H7 (cell line): ENCODE measurements at regions not wholly inside any gene's neighbourhood (a gene's known extent, or its start where the extent isn't known, plus 50 kb on each side); places are given as distances from the start of the nearest gene placed in this dataset.

Source experiments
- DNase-seq: peaks from one replicate; pipeline ENCODE4 v3.0.0; 2012
- H3K27me3 ChIP-seq: 2 replicates; pipeline ENCODE4 v1.6.0; 2011; ENCODE audit warnings: mild to moderate bottlenecking, low read length; ENCODE audit not compliant: control insufficient read depth, insufficient read depth
- H3K36me3 ChIP-seq: replicated peaks from 2 replicates; pipeline ENCODE4 v1.5.1; 2011; ENCODE audit warnings: low read length; ENCODE audit not compliant: control insufficient read depth, insufficient read depth
- H3K4me3 ChIP-seq: 2 replicates; pipeline ENCODE4 v1.5.1; 2011; ENCODE audit warnings: low read depth, mild to moderate bottlenecking, control low read depth, low read length, moderate library complexity; ENCODE audit not compliant: insufficient read depth

DNA sequence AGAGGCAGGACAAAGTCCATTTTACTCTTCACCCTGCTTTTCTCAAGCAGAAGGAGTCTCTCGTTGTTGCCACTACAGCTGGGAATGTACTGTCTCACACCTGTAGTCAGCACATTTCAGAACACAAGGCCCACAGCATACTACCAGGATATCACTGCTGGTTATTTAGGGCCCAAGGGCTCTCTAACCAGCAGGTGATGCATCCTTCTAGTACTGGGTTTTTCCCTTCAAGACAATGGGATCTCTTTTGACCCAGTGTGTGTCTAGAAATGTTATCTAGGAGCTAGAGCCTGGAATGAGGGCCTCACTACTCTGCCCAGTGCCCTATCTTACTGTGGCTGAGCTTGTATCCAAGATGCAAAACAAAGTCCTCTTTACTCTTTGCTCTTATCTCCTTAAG, 235.1 kb upstream of the PRR16 start:
- DNase-seq: no peak

DNA sequence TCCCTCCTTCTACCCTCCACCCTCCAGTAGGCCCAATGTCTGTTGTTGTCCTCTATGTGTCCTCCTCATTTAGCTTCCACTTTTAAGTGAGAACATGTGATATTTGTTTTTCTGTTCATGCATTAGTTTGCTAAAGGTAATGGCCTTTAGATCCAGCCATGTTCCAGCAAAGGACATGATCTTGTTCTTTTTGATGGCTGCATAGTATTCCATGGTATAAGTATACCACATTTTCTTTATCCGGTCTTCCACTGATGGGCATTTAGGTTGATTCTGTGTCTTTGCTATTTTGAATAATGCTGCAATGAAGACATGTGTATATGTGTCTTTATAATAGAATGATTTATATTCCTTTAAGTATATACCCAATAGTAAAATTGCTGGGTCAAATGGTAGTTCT, 232.5 kb upstream of the PRR16 start:
- no peaks in the 10 kb centered on the region for H3K27me3 ChIP-seq
- H3K36me3 ChIP-seq: no peaks in the 10 kb centered on the region
- no peak for DNase-seq
- H3K4me3 ChIP-seq: no peak overlapping the region

More for the DNA sequence above, 235.1 kb upstream of the PRR16 start:
- Histone ChIP-seq H3K4me3 (no peak overlapping the region), H3K36me3 (no peaks in the 10 kb centered on the region), H3K27me3 (no peaks in the 10 kb centered on the region)

DNA sequence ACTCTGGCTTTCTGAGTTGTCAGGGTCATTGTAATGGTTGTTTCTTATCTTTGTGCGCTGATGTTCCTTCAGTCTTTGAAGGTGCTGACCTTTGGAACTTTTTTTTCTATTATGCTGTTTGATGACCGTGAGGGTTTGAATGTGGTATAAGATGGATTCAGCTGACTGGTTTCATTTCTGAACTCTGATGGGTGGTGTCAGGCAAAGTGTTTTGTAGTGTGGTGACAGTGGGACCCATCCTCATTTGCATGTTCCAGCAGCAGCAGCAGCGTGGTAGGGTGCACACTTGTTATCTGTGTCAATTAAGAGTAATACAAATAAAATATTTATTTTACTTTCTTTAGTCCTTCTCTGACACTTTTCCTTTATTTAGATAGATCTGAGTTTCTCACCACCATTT, 227.7 kb upstream of the PRR16 start:
- Histone ChIP-seq H3K27me3 (no peaks in the 10 kb centered on the region), H3K36me3 (no peaks in the 10 kb centered on the region), H3K4me3 (no peak overlapping the region)
- DNase-seq: no peak

DNA sequence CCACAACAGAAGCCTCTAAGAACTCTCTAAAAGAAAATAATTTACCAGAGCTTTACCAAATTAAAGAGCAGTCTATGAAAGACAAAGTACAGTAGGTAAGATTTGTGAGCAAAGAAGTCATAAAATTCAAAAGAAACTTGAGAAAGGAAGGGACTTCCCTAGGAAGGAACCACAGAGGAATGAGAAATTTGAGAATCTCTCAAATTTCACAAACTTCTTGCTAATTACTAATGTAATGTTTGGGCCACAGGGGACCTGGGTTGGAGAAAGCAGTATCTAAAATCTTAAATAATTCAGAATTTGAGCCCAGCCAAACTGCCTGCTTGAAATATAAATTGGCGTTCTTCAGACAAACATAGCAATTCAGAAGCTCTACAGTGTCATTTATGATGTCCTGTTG, 225.0 kb upstream of the PRR16 start:
- DNase-seq: no peak
- no peaks in the 10 kb centered on the region for H3K36me3 ChIP-seq
- no peaks in the 10 kb centered on the region for H3K27me3 ChIP-seq
- no peak overlapping the region for H3K4me3 ChIP-seq

DNA sequence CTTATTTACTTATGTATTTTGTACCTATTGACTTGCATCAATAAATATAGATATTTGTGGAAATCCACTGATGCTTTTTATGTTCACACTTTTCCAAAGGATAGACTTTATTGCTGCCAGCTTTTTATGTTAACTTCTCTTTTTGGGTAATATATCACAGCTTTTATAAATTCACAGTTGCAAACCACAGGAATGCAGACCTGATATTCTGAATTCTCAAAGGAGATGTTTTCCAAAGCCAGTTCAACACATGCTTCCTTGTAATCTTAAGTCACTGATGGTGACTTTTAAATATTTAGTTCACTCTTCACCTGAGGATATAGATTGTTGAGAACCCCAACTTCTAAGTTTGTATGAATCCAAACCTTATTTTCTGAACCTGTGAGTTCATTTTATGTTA, 223.4 kb upstream of the PRR16 start:
- no peak overlapping the region for H3K4me3 ChIP-seq
- H3K36me3 ChIP-seq: no peaks in the 10 kb centered on the region
- H3K27me3 ChIP-seq: no peaks in the 10 kb centered on the region
- no peak for DNase-seq

DNA sequence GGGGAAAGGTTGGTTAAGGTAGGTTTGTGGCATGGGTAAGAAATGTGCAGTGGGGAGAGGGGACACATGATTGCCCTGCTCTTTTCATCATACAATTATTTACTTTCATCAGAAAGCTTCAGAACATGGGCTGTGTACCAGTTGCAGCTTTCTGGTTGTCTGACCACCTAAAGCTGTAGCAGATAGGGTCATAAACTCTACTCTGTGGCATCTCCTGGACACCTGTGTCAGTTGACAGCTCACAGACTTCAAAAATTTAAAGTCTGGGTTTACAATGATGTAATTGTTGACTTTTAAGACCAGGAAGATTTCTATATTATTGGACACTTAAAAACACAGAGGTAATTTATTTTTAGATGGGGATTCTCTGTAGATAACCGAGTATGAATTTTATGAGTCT, 222.7 kb upstream of the PRR16 start:
- no peak for DNase-seq
- Histone ChIP-seq H3K36me3 (no peaks in the 10 kb centered on the region), H3K4me3 (no peak overlapping the region), H3K27me3 (no peaks in the 10 kb centered on the region)

DNA sequence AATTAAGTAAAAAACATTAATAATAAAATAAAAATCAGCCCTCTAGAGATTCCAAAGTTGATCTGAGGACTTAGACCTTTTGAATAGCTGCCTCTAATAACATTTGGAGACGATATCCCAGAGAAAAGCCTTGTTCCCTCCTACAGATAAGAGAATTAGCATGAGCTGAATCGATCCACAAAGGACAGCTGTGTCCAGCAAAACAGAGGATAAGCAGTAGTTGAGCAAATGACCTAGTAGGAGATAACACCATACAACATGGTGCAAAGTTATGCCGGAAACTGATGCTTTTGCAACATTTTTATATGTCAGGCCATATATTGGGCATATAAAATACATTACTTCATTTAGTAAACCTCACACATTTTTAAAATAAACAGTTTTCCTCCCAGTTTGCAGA, 212.2 kb upstream of the PRR16 start:
- H3K4me3 ChIP-seq: no peak overlapping the region

DNA sequence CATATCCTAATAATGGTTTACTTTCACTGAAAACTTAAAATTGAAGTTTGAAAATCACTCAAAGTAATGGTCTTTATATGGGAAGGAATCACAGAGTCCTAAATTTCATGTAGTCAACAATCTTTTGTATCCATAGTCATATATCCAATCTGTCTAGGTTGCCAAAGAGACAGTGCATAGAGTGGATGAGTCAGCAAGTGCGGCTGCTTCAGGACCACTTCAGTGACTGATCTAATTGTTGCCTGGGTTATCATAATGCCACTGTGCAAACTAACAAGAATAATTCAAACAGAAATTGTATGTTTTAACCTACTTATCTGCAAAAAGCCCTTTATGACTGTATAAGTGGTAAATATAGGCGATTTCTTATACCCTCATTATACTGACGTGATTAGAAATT, 211.3 kb upstream of the PRR16 start:
- H3K4me3 ChIP-seq: no peak overlapping the region
- DNase-seq: no peak
- H3K27me3 ChIP-seq: no peaks in the 10 kb centered on the region
- H3K36me3 ChIP-seq: no peaks in the 10 kb centered on the region

More for the DNA sequence above, 212.2 kb upstream of the PRR16 start:
- no peaks in the 10 kb centered on the region for H3K27me3 ChIP-seq
- no peak for DNase-seq
- no peaks in the 10 kb centered on the region for H3K36me3 ChIP-seq

DNA sequence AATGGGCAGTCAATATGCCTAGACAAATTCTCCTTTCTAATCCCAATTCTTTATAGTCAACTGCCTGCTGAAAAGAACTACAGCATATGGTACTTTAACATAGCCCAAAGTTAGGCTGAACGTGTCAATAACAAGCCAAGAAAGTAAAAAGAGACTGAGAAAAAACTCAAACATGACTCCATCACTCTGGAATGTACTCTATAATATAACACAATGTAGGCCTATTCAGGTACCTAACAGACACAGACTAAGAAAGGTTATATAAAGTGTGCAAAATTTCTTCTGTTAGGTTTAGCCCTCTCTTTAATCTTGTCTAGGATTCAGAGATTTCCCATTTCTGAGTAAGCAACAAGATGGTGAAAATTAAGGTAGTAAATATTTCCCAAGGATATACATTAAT, 209.7 kb upstream of the PRR16 start:
- no peaks in the 10 kb centered on the region; the same call in 1 of the 2 replicates for H3K27me3 ChIP-seq
- no peaks in the 10 kb centered on the region for H3K36me3 ChIP-seq
- no peak for DNase-seq
- H3K4me3 ChIP-seq: no peak overlapping the region

DNA sequence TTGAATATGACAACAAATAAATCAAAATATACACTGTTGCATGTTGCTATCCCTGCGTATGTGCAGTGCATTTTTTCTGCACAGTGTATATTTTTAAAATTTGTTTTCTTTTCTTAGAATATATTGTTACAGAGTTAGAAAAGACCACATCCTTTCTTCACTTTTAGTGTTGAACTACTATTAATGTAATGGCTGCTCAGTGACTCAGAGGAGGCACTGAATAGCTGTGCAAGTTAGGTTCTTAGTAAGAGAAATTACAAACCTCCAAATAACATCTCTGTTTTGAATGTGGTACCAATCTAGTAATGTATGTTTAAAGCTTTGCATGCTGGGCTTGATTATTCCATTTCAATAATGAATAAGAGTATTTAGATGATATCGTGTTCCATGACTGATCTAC, 208.9 kb upstream of the PRR16 start:
- H3K36me3 ChIP-seq: no peaks in the 10 kb centered on the region
- H3K27me3 ChIP-seq: no peaks in the 10 kb centered on the region; the same call in 1 of the 2 replicates
- no peak for DNase-seq
- no peak overlapping the region for H3K4me3 ChIP-seq

DNA sequence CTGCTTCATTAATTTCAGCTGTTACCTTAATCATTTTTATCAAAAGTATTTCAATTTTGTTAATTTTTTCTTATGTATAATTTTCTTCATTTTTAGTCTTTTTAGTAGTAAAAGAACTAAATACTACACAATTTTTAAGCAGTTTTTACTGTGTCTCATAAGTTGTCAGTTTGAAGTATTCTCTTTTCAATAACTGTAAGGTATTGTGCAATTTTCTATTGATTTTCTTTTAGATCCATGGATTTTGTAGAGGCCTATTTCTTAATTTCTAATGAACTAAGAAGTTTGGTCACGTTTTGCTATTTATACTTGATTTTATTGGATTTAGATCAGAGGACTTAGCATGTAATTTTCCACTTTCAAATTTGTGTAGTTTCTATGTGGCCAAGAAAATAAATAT, 207.7 kb upstream of the PRR16 start:
- Histone ChIP-seq H3K36me3 (no peaks in the 10 kb centered on the region), H3K27me3 (no peaks in the 10 kb centered on the region; the same call in 1 of the 2 replicates), H3K4me3 (no peak overlapping the region)
- DNase-seq: no peak

DNA sequence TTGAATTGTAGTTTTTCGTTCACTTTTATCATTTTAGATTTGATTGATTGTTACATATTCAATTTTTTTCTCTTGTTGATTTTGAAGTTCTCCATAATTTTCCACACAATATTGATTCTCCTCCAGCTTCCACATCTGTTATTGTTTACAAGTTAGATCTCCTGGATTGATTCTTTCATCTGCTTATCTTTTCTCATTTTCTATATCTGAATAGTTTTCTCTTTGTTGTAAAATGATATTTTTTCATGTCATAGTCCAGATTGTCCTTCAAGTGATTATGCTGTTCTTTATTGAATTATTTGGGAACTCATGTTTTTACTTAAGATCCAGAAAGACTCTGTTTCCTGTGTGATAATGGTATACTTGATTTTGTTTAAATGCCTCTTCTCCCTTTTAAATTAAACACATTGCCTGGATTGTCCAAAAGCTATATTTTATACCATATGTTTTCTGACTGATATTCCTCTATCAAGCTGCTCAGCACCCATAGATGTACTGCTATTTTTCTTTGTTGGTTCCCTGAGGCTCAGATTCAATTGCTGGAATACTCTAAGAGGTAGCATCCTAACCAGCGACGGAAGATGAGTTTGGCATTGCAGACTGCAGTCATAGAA, 206.6 kb upstream of the PRR16 start:
- DNase-seq: no peak
- Histone ChIP-seq H3K27me3 (no peaks in the 10 kb centered on the region; the same call in 1 of the 2 replicates), H3K36me3 (no peaks in the 10 kb centered on the region), H3K4me3 (no peak overlapping the region)

DNA sequence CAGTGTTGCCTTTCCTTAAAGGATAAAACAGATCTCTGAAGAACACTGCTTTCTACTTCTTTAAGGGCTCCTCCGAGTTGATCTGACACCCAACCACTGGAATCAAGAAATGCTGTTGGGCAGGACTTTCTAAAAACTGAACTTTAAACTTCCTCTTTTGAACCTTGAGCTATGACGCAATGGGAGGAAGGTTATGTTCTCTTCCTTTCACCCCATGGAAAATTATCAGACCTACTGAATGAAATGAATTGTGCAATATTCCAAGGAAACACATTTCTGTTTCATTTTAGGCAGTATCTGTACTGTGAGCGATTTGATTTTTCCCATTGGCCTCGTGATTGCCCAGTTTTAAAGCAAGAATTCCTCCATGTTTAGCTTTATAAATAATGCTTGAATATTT, 206.0 kb upstream of the PRR16 start:
- DNase-seq: no peak
- H3K36me3 ChIP-seq: no peaks in the 10 kb centered on the region

DNA sequence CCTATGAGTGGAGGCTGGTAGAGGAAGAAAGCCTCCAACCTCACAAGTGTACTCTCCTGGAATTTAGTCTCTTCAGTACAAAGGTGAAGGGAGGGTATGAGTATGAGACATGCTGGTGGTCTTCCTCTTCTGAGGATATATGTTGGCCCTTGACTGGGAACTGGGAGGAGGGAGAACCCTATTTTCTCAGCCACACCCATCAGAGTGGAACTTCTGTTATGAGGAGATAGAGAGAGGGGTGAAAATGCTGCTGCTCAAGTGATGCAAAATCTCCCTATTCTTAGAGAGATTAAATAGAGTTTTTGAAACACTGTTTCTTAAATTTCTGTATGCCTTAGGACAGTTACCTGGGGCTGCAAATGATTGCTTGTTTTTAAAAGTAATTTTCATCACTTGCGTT, 203.4 kb upstream of the PRR16 start:
- H3K27me3 ChIP-seq: no peaks in the 10 kb centered on the region; the same call in 1 of the 2 replicates
- no peaks in the 10 kb centered on the region for H3K36me3 ChIP-seq
- no peak overlapping the region for H3K4me3 ChIP-seq
- no peak for DNase-seq

More for the DNA sequence above, 206.0 kb upstream of the PRR16 start:
- H3K27me3 ChIP-seq: no peaks in the 10 kb centered on the region; the same call in 1 of the 2 replicates
- H3K4me3 ChIP-seq: no peak overlapping the region

DNA sequence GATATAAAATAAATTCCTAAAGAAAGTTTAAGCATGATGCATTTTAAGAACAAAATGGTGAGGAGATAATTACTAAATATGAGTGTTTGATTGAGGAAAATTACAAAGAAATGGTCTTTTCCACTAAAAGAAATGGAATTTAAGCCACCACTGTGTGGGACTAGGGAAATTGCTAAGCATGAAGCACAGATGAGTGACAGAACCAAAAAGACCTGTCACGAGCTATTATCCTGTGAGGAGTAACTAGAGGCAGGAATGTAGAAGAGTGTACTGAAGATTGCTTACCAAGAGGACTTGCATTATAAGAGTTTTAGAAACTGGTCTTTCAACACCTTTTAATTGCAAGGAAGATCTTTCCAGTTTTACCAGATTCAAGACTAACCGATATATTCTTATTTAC, 193.6 kb upstream of the PRR16 start:
- H3K27me3 ChIP-seq: no peaks in the 10 kb centered on the region
- H3K4me3 ChIP-seq: no peak overlapping the region
- no peaks in the 10 kb centered on the region for H3K36me3 ChIP-seq
- DNase-seq: no peak

DNA sequence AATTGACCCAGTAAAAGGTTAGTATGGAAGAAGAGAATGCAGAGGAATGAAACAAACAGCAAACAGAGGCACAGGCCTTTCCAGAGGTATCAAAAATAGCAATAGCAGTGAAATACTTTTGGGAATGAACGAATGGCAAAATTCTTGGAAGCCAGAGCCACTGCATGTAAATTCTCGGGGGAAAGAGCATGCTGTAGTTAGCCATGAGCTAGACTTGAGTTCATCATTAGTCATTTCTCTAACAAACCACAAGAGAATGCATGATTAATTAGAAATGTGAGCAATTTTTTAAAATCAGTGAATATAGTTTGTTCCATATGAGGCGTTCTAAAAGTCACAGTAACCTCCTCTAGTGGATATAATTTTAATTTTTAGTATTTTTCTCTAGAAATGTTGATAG, 170.3 kb upstream of the PRR16 start:
- H3K4me3 ChIP-seq: no peak overlapping the region
- no peaks in the 10 kb centered on the region for H3K36me3 ChIP-seq
- DNase-seq: no peak
- no peaks in the 10 kb centered on the region for H3K27me3 ChIP-seq
